Keratinocyte (primary cell): ENCODE measurements at regions not wholly inside any gene's neighbourhood (a gene's known extent, or its start where the extent isn't known, plus 50 kb on each side); places are given as distances from the start of the nearest gene placed in this dataset.

Source experiments
- EZH2 ChIP-seq: IDR thresholded peaks from one replicate; pipeline ENCODE4 v1.6.1; 2012; ENCODE audit warnings: inconsistent platforms, mild to moderate bottlenecking, low read length, moderate library complexity
- TF ChIP-seq, protein P1 (sequence below), 3 experiments: IDR thresholded peaks in 1 of 3; conservative IDR thresholded peaks in 1 of 3; optimal IDR thresholded peaks in 1 of 3; 2 replicates in 2 of 3; 3 replicates in 1 of 3; pipeline versions ENCODE3 to v1.5.1; 2011; ENCODE audit warnings: low read length in 3 of 3, mild to moderate bottlenecking in 3 of 3, moderate library complexity in 2 of 3, control low read depth in 1 of 3, inconsistent platforms in 1 of 3; ENCODE audit not compliant: insufficient read depth in 2 of 3; ENCODE audit errors: extremely low read depth in 1 of 3

- TF ChIP-seq, protein P1, sequence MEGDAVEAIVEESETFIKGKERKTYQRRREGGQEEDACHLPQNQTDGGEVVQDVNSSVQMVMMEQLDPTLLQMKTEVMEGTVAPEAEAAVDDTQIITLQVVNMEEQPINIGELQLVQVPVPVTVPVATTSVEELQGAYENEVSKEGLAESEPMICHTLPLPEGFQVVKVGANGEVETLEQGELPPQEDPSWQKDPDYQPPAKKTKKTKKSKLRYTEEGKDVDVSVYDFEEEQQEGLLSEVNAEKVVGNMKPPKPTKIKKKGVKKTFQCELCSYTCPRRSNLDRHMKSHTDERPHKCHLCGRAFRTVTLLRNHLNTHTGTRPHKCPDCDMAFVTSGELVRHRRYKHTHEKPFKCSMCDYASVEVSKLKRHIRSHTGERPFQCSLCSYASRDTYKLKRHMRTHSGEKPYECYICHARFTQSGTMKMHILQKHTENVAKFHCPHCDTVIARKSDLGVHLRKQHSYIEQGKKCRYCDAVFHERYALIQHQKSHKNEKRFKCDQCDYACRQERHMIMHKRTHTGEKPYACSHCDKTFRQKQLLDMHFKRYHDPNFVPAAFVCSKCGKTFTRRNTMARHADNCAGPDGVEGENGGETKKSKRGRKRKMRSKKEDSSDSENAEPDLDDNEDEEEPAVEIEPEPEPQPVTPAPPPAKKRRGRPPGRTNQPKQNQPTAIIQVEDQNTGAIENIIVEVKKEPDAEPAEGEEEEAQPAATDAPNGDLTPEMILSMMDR (optimal IDR thresholded peaks at IDR 0.05 in 1 of 3, IDR thresholded peaks at IDR 0.05 in 1 of 3, conservative IDR thresholded peaks at IDR 0.05 in 1 of 3; ENCODE audit: extremely low read depth in 1 of 3, insufficient read depth in 2 of 3, low read length in 3 of 3) = no peak
- TF ChIP-seq EZH2 = no peak
Measured at GRCh38 chr12:34334953-34335743, 312.9 kb downstream of the ALG10 start.
